Suppressor macrophage treated with lipopolysaccharide for 4 hours (primary cell): ENCODE measurements at regions not wholly inside any gene's neighbourhood (a gene's known extent, or its start where the extent isn't known, plus 50 kb on each side); places are given as distances from the start of the nearest gene placed in this dataset.
"Not testable (repeated sequence)": the region's sequence is repeated elsewhere in the genome, so short reads cannot be mapped to it uniquely, and the experiment has no call there.

Experiments
- DNase-seq: peaks from one replicate; pipeline ENCODE4 v3.0.0-alpha.2; 2020

- no peak for DNase-seq
These were observed 96.5 kb upstream of the RHOBTB1 start for GRCh38 chr10:61040399-61041016.

- no peak for DNase-seq
These were observed 95.9 kb upstream of the RHOBTB1 start for GRCh38 chr10:61039868-61040267.

GRCh38 chr10:61037261-61037830 is 93.4 kb upstream of the RHOBTB1 start:
- not testable (repeated sequence) for DNase-seq

- not testable (repeated sequence) for DNase-seq
These were observed 92.2 kb upstream of the RHOBTB1 start for GRCh38 chr10:61036148-61036547.

GRCh38 chr10:61031341-61031740 is 87.4 kb upstream of the RHOBTB1 start:
- no peak for DNase-seq

GRCh38 chr10:61029411-61029810 is 85.4 kb upstream of the RHOBTB1 start:
- DNase-seq, result no peak

GRCh38 chr10:61028861-61029361 is 84.9 kb upstream of the RHOBTB1 start:
- no peak for DNase-seq

- no peak for DNase-seq
These were observed 80.8 kb upstream of the RHOBTB1 start for GRCh38 chr10:61024856-61025201.

GRCh38 chr10:61024151-61024855 is 80.3 kb upstream of the RHOBTB1 start:
- DNase-seq, result no peak

GRCh38 chr10:61023053-61023452 is 79.1 kb upstream of the RHOBTB1 start:
- no peak for DNase-seq

GRCh38 chr10:61021926-61022325 is 77.9 kb upstream of the RHOBTB1 start:
- DNase-seq, result no peak

- DNase-seq, result no peak
These were observed 76.6 kb upstream of the RHOBTB1 start for GRCh38 chr10:61020420-61021158.

GRCh38 chr10:61018146-61018545 is 74.2 kb upstream of the RHOBTB1 start:
- no peak for DNase-seq

- no peak for DNase-seq
These were observed 72.6 kb upstream of the RHOBTB1 start for GRCh38 chr10:61016630-61017029.

- DNase-seq, result no peak
These were observed 72.0 kb upstream of the RHOBTB1 start for GRCh38 chr10:61016007-61016406.

- no peak for DNase-seq
These were observed 66.9 kb upstream of the RHOBTB1 start for GRCh38 chr10:61010863-61011262.

GRCh38 chr10:61003069-61003468 is 59.1 kb upstream of the RHOBTB1 start:
- DNase-seq, result not testable (repeated sequence)

- no peak for DNase-seq
These were observed 57.7 kb upstream of the RHOBTB1 start for GRCh38 chr10:61001731-61002122.

- no peak for DNase-seq
These were observed 57.1 kb upstream of the RHOBTB1 start for GRCh38 chr10:61000769-61001730.

GRCh38 chr10:60998932-60999331 is 54.9 kb upstream of the RHOBTB1 start:
- no peak for DNase-seq

GRCh38 chr10:60994128-60994527 is 50.1 kb upstream of the RHOBTB1 start:
- DNase-seq, result no peak
